Activated CD4-positive, alpha-beta T cell treated with anti-CD3 and anti-CD28 coated beads for 4 hours (primary cell): ENCODE measurements at regions not wholly inside any gene's neighbourhood (a gene's known extent, or its start where the extent isn't known, plus 50 kb on each side); places are given as distances from the start of the nearest gene placed in this dataset.
"Not testable (repeated sequence)": the region's sequence is repeated elsewhere in the genome, so short reads cannot be mapped to it uniquely, and the experiment has no call there.

Experiments
- DNase-seq, 2 donors: peaks; one replicate each; pipeline ENCODE4 v3.0.0-alpha.2; 2020

DNA sequence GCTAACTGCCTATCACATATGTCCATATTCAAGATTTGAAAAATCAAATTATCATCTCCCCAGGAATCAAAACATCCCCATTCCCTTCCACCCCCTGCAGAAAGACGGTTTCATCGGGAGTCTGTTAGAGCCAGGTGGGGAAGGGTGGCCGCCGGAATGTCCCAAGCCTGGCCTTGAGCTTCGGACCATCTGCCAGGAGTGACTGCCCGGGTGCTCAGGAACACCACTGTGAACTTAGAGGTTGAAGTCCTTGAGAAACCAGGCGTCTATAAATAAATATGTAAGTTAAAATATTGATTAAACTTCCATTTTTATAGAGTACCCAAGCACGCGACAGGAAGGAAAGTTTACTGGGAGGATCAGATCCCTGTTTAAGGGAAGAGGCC, 250.8 kb downstream of the DLL1 start:
- no peak for DNase-seq

DNA sequence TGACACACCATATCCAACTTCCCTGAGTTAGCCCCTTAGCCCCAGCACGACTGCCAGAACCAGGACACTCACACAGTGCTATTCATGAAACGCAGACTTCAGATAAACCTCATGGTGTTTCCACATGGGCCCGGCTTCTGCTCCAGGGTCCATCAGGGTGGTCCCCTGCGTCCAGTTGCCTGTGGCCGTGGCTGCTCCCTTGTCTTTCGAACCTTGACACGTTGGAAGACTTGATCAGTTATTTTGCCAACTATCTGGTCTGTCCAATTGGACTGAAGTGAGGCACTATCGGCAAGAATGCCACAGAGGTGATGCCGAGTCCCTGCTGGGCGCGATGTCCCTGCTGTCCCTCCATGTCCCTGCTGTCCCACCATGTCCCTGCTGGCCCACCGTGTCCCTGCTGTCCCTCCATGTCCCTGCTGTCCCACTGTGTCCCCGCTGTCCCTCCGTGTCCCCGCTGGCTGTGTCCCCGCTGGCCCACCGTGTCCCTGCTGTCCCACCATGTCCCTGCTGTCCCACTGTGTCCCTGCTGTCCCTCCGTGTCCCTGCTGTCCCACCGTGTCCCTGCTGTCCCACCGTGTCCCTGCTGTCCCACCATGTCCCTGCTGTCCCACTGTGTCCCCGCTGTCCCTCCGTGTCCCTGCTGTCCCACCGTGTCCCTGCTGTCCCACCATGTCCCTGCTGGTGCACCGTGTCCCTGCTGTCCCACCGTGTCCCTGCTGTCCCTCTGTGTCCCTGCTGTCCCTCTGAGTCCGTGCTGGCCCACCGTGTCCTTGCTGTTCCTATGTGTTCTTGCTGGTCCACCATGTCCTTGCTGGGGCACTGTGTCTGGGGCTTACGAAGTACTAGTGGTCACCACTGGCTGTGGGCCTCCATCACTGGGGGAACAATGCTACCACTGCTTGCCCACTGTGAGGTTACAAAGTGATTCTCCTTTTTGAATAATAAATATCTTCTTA, 251.4 kb downstream of the DLL1 start:
- DNase-seq = no peak

GRCh38 chr6:170038708-170039107, 252.2 kb downstream of the DLL1 start:
- DNase-seq = no peak

DNA sequence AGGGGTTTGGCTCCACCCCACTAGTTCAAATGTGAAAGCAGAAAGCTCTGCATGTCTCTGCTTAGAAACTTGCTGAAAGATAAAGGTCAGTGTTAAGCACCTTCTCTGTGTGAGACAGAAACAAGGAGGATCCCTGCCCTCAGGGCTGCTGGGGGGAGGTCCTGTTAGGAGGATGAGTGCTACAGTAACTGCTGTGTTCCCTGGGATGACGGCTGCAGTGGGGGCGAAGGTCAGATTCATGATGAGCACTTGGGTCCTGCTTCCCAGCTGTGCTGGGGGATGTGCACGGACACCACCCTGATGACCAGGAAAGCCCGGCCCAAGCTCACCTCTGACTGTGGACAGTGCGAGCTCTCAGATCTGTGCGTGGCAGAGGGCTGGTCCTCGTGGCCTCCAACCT, 252.6 kb downstream of the DLL1 start:
- DNase-seq = no peak

DNA sequence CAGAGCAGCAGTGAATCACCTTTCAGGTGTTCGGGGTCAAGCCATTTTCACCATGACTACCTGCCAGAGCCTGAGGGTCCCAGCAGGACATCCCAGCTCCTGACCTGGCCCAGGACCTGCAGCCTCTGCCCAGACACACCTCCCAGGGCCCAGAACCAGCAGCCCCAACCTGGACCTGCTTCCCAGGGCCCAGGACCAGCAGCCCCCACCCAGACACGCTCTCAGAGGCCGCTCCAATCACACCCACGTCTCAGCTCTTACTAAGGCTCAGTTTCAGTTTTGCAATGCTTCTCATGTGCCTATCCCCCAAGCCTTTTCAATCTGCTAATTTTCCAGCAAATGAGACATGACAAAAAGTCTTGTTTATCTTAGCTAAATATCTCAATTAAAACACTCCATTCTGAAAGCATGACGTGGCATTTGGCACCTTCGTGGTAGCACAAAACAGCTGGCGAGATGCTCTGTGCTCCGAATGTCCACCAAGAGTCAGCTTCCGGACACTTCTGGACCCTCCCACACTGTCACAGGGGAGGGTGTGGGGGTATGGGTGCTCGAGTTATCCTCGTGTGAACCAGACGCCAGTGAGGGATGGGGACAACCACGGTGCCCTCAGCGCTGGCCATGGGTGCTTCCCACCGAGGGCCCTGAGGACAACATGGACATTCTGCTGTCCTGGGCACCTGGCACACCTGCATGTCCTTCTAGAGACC, 253.2 kb downstream of the DLL1 start:
- no peak for DNase-seq

- no peak for DNase-seq
Observed at GRCh38 chr6:170036916-170037315, 254.0 kb downstream of the DLL1 start.

DNA sequence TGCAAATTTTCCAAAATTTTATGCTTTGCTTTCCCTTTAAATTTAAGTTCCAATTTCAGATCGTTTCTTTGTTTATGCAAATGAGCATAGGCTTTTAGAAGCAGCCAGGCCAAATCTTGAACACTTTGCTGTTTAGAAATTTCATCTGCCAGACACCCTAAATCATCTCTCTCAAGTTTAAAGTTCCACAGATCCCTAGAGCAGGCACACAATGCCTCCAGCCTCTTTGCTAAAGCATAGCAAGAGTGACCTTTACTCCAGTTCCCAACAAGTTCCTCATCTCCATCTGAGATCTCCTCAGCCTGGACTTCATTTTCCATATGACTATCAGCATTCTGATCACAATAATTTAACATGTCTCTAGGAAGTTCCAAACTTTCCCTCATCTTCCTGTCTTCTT, 254.5 kb downstream of the DLL1 start:
- DNase-seq = not testable (repeated sequence)

- no peak for DNase-seq
Observed at GRCh38 chr6:170035901-170036304, 255.0 kb downstream of the DLL1 start.

- DNase-seq = no peak
Observed at GRCh38 chr6:170035044-170035443, 255.8 kb downstream of the DLL1 start.

- DNase-seq = no peak
Observed at GRCh38 chr6:170034294-170034693, 256.6 kb downstream of the DLL1 start.

DNA sequence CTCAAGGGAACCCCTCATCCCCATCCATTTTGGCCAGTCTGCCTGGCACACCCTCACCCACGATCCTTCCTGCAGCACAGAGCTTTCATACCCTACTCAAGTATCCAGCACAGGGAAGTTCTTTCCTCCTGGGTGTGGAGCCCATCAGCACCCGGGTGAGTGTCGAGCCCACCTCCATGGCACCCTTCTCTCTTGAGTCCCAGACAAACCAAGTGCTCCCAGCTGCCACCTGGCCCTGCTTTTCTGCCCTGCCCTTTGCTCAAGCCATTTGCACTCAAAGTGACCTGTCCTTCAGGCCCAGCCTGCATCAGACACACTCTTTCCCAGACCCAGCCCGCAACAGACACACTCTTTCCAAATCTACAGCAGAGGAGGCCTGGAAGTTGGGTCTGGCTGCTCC, 257.2 kb downstream of the DLL1 start:
- DNase-seq = no peak

- no peak for DNase-seq
Observed at GRCh38 chr6:170032706-170033309, 258.1 kb downstream of the DLL1 start.

GRCh38 chr6:170032197-170032596, 258.7 kb downstream of the DLL1 start:
- no peak for DNase-seq

DNA sequence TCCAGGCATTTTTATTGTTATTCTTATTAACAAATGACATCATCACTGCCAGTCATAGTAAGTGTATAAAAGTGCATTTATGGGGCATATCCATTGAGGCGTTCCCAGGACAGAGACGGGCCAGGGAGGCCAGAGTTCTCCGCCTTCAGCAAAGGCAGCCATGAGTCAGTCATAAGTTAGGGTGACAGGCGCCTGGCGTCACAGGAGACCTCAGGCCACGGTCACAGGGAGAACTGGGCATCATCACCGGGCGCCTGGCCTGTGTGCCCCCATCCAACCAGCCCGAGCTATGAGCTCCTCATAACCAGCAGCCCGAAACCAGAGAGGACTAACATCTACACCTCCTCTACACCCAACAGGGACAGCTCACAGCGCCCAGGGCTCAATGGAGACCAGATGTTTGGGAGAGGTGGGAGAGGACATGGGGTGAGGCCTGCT, 259.2 kb downstream of the DLL1 start:
- DNase-seq = no peak

- DNase-seq = no peak
Observed at GRCh38 chr6:170030821-170031471, 259.9 kb downstream of the DLL1 start.

DNA sequence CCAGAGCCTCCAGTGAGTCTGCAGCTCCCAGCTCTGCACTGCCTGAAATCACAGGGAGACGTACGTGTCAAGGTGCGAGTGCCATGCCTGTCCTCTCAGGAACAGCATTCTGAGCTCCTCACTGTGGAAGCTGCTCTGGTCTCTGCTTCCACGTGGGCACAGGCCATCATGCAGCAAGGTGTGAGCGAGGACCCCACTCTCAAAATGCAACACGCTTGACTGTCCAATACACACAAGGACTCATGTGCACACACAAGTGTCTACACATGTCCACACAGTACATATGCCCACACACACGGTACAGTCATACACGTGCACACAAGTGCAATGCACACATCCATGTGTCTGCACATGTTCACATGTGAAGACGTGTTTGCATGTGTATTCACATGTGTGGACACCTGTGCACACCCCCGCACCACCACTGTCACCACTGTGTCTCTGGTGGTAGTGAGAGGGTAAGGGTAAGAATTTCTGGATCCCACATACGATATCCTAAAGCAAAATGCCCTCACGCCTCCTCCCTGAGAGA, 260.5 kb downstream of the DLL1 start:
- no peak for DNase-seq

DNA sequence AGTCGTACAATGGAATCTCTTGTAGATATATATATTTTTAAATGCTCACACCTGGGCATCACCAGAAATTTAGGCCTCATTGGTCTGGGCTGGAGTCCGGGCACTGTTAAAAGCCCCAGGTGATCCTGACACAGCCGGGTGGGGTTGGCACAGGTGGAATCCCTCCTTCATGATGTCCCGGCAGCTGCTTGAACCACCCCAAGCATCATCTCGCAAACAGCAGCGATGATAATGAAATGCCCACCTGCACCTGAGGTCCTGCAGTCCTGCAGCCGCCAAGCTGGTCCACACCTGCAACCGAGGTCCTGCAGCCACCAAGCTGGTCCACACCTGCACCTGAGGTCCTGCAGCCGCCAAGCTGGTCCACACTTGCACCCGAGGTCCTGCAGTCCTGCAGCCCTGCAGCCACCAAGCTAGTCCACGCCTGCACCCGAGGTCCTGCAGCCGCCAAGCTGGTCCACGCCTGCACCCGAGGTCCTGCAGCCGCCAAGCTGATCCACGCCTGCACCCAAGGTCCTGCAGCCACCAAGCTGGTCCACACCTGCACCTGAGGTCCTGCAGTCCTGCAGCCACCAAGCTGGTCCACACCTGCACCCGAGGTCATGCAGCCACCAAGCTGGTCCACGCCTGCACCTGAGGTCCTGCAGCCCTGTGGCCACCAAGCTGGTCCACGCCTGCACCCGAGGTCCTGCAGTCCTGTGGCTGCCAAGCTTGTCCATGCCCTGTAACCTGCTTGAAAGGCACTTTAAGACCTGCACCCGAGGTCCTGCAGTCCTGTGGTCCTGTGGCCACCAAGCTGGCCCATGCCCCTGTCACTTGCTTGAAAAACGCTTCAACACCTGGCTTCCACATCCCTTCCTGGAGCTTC, 261.2 kb downstream of the DLL1 start:
- no peak for DNase-seq

GRCh38 chr6:170028629-170029345, 262.1 kb downstream of the DLL1 start:
- no peak for DNase-seq

DNA sequence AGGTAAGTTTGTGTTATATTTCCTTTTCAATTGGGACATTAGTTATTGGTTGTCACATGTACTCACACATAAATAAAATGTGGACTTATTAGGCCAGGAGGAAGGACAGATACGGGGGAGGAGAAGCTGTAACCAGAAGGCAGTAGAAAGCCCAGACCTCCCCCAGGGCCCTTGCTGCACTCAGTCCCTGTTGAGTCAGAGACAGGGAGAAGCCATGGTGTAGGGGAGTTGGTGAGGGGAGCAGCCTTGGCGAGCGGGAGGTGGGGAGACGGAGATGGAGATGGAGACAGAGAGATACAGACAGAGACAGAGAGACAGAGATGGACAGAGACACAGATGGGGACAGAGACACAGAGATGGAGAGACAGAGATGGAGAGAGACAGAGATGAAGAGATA, 263.2 kb downstream of the DLL1 start:
- DNase-seq = no peak

DNA sequence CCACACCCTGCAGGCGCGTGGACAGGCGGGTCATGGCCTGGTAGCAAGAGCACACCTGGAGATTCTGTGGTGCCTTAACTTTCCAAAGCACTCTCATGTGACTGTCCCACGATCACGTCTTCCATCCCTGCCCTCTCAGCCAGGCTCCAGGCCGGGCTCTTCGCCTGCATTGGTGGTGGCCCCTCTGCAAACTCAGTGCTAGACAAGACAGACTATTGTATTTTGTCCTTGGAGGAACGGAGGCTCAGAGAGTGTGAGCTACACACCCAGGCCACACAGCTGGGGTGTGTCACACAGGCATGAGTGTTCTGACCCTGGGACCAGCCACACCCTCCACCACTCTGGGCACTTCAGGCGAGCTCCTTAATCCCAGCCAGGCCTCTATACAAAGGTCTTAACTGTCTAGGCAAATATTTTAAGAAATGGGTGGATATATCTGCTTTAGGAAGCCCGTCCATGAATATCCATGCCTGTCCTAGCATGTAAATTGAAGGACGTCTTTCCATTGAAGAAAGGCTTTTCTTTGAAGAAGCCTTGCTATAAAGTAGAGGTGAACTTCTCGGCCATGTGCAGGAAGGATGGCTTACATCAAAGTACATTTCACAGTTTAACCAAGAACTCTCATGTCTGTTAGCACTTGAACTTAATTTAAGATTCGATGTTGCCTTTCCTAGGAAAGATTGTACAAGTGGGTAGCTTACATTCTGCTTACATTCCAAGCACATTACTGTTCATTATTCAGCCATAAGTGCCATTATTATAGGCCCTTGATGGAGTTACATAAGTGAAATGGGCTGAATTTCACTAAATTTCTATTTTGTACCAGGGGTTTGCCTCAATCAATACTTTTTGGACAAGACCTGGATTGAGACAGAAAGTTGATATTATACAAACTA, 263.9 kb downstream of the DLL1 start:
- no peak for DNase-seq
